HG02981 (cell line): ENCODE measurements at regions not wholly inside any gene's neighbourhood (a gene's known extent, or its start where the extent isn't known, plus 50 kb on each side); places are given as distances from the start of the nearest gene placed in this dataset.

Experiments used
- ATAC-seq: cut with Tn5 transposase; IDR thresholded peaks from one replicate; pipeline ENCODE4 v1.9.1; 2021; ENCODE audit warnings: mild to moderate bottlenecking, moderate library complexity; ENCODE audit not compliant: unreplicated experiment

GRCh38 chr13:32905063-32905863 is 111.0 kb upstream of the KL start:
- ATAC-seq = no peak

- no peak for ATAC-seq
Observed at GRCh38 chr13:32905864-32906180, 110.4 kb upstream of the KL start.

GRCh38 chr13:32907211-32907610 is 109.0 kb upstream of the KL start:
- no peak for ATAC-seq

GRCh38 chr13:32910530-32910929 is 105.7 kb upstream of the KL start:
- ATAC-seq = no peak

- ATAC-seq = no peak
Observed at GRCh38 chr13:32911506-32911905, 104.7 kb upstream of the KL start.

GRCh38 chr13:32914686-32915085 is 101.5 kb upstream of the KL start:
- no peak for ATAC-seq

GRCh38 chr13:32917504-32917903 is 98.7 kb upstream of the KL start:
- no peak for ATAC-seq

GRCh38 chr13:32923725-32924124 is 92.5 kb upstream of the KL start:
- no peak for ATAC-seq

- ATAC-seq = no peak
Observed at GRCh38 chr13:32924886-32925285, 91.3 kb upstream of the KL start.

GRCh38 chr13:32925506-32925905 is 90.7 kb upstream of the KL start:
- no peak for ATAC-seq

- ATAC-seq = no peak
Observed at GRCh38 chr13:32932376-32932775, 83.8 kb upstream of the KL start.

- no peak for ATAC-seq
Observed at GRCh38 chr13:32936716-32937115, 79.5 kb upstream of the KL start.

GRCh38 chr13:32938314-32938713 is 77.9 kb upstream of the KL start:
- ATAC-seq = no peak

- ATAC-seq = no peak
Observed at GRCh38 chr13:32938907-32939306, 77.3 kb upstream of the KL start.

GRCh38 chr13:32940601-32941000 is 75.6 kb upstream of the KL start:
- no peak for ATAC-seq

- no peak for ATAC-seq
Observed at GRCh38 chr13:32941368-32941767, 74.9 kb upstream of the KL start.

GRCh38 chr13:32946558-32946957 is 69.7 kb upstream of the KL start:
- ATAC-seq = no peak

GRCh38 chr13:32947411-32948276 is 68.6 kb upstream of the KL start:
- no peak for ATAC-seq

GRCh38 chr13:32949820-32950219 is 66.4 kb upstream of the KL start:
- no peak for ATAC-seq

- no peak for ATAC-seq
Observed at GRCh38 chr13:32951580-32951979, 64.6 kb upstream of the KL start.

GRCh38 chr13:32955881-32956594 is 60.2 kb upstream of the KL start:
- no peak for ATAC-seq

- ATAC-seq = no peak
Observed at GRCh38 chr13:32956595-32956933, 59.7 kb upstream of the KL start.
